Liver (tissue), 8 donors: ENCODE measurements at regions not wholly inside any gene's neighbourhood (a gene's known extent, or its start where the extent isn't known, plus 50 kb on each side); places are given as distances from the start of the nearest gene placed in this dataset.

Source experiments
- DNase-seq: peaks from one replicate; pipeline ENCODE4 v3.0.0-alpha.2; 2017; ENCODE audit warnings: low spot score
- H3K27ac ChIP-seq, 2 donors: one replicate each; pipeline ENCODE4 v1.7.0; 2013; ENCODE audit warnings: inconsistent platforms in 2 of 2, low read length in 2 of 2, control low read depth in 1 of 2, low read depth in 1 of 2, mild to moderate bottlenecking in 1 of 2
- H3K27me3 ChIP-seq, 4 donors: one replicate each; pipeline versions ENCODE4 v1.6.1 to v1.7.0; 2013; ENCODE audit warnings: low read length in 3 of 4, inconsistent platforms in 1 of 4, mild to moderate bottlenecking in 1 of 4, moderate library complexity in 1 of 4; ENCODE audit not compliant: control insufficient read depth in 4 of 4, insufficient read depth in 4 of 4
- H3K36me3 ChIP-seq, 4 donors: one replicate each; pipeline versions ENCODE4 v1.6.1 to v1.7.0; 2013; ENCODE audit warnings: low read length in 3 of 4, mild to moderate bottlenecking in 3 of 4, low read depth in 1 of 4, moderate library complexity in 1 of 4; ENCODE audit not compliant: control insufficient read depth in 4 of 4, insufficient read depth in 3 of 4
- H3K4me1 ChIP-seq, 4 donors: one replicate each; pipeline versions ENCODE4 v1.6.1 to v1.7.0; 2013; ENCODE audit warnings: low read length in 3 of 4, mild to moderate bottlenecking in 3 of 4, moderate library complexity in 1 of 4; ENCODE audit not compliant: control insufficient read depth in 4 of 4, insufficient read depth in 4 of 4
- H3K4me3 ChIP-seq, 3 donors: one replicate each; pipeline versions ENCODE4 v1.6.1 to v1.7.0; 2013; ENCODE audit warnings: low read length in 3 of 3, control low read depth in 1 of 3, low read depth in 1 of 3, mild to moderate bottlenecking in 1 of 3
- H3K9ac ChIP-seq, 2 donors: one replicate each; pipeline ENCODE4 v1.7.0; 2013; ENCODE audit warnings: low read length in 2 of 2, mild to moderate bottlenecking in 2 of 2, moderate library complexity in 2 of 2, control low read depth in 1 of 2, low read depth in 1 of 2
- H3K9me3 ChIP-seq, 4 donors: one replicate each; pipeline versions ENCODE4 v1.6.1 to v1.7.0; 2013; ENCODE audit warnings: low read length in 3 of 4; ENCODE audit not compliant: control insufficient read depth in 4 of 4
- ATF3 ChIP-seq: IDR thresholded peaks from 2 replicates; pipeline ENCODE4 v1.6.1; 2016; ENCODE audit warnings: antibody characterized with exemption
- CTCF ChIP-seq: fragments of 150-350 bp; IDR thresholded peaks from 2 replicates; pipeline ENCODE4 v1.5.1; 2017; ENCODE audit warnings: improper control_type of control experiment, low read depth, low read length; ENCODE audit not compliant: missing input control
- EGR1 ChIP-seq, 2 donors: IDR thresholded peaks; 2 replicates each; pipeline ENCODE4 v1.6.1; 2016 to 2018; ENCODE audit warnings: antibody characterized with exemption in 2 of 2, low read depth in 2 of 2
- FOXA1 ChIP-seq: IDR thresholded peaks from 2 replicates; pipeline ENCODE4 v1.6.1; 2016; ENCODE audit warnings: antibody characterized with exemption
- FOXA2 ChIP-seq: IDR thresholded peaks from 2 replicates; pipeline ENCODE4 v1.6.1; 2016; ENCODE audit warnings: antibody characterized with exemption
- HNF4G ChIP-seq: IDR thresholded peaks from 2 replicates; pipeline ENCODE4 v1.6.1; 2016; ENCODE audit warnings: antibody characterized with exemption
- JUND ChIP-seq, 2 donors: IDR thresholded peaks; 2 replicates each; pipeline ENCODE4 v1.6.1; 2016; ENCODE audit warnings: antibody characterized with exemption in 2 of 2
- MAX ChIP-seq: IDR thresholded peaks from 2 replicates; pipeline ENCODE4 v1.6.1; 2016; ENCODE audit warnings: antibody characterized with exemption
- NR2F2 ChIP-seq: IDR thresholded peaks from 2 replicates; pipeline ENCODE4 v1.6.1; 2016; ENCODE audit warnings: antibody characterized with exemption
- RAD21 ChIP-seq, 2 donors: IDR thresholded peaks; 2 replicates each; pipeline ENCODE4 v1.6.1; 2016; ENCODE audit warnings: antibody characterized with exemption in 2 of 2, mild to moderate bottlenecking in 2 of 2
- REST ChIP-seq: IDR thresholded peaks from 2 replicates; pipeline ENCODE4 v1.6.1; 2016; ENCODE audit warnings: antibody characterized with exemption, mild to moderate bottlenecking
- RXRA ChIP-seq, 2 donors: IDR thresholded peaks; 2 replicates each; pipeline ENCODE4 v1.6.1; 2017 to 2018; ENCODE audit warnings: antibody characterized with exemption in 2 of 2, mild to moderate bottlenecking in 1 of 2
- SP1 ChIP-seq: IDR thresholded peaks from 2 replicates; pipeline ENCODE4 v1.6.1; 2018; ENCODE audit warnings: antibody characterized with exemption, mild to moderate bottlenecking
- TAF1 ChIP-seq: conservative IDR thresholded peaks from 2 replicates; pipeline ENCODE4 v1.6.1; 2016; ENCODE audit warnings: antibody characterized with exemption, mild to moderate bottlenecking
- ZBTB33 ChIP-seq: IDR thresholded peaks from 2 replicates; pipeline ENCODE4 v1.6.1; 2016; ENCODE audit warnings: antibody characterized with exemption
- WGBS: extraction: QIAGEN DNeasy Blood & Tissue Kit; methylation state at CpG from one replicate; pipeline ENCODE4 v1.1.7; 2013; 5-methylcytosine and 5-hydroxymethylcytosine counted together
- donor health status: healthy.
- donor health status: healthy.
- donor health status: healthy.
- donor health status: healthy.
- donor health status: healthy.

- no peak for DNase-seq
- Histone ChIP-seq H3K4me3 (no peak overlapping the region), H3K9ac (no peak overlapping the region), H3K27me3 (peaks cover 0 to 2% (median 0%) of the 10 kb centered on the region in 4 donors), H3K27ac (no peak overlapping the region), H3K4me1 (peaks cover 0 to 4% (median 3%) of the 10 kb centered on the region in 4 donors), H3K9me3 (no peaks in the 10 kb centered on the region), H3K36me3 (no peaks in the 10 kb centered on the region)
- 50% methylated on average over 5 of the region's 5 CpGs for WGBS
- no peak for TF ChIP-seq CTCF
- no peak for TF ChIP-seq REST
- TF ChIP-seq EGR1 (IDR thresholded peaks at IDR 0.05; ENCODE audit: low read depth in 2 of 2) = no peak
- TF ChIP-seq ATF3 = no peak
- TF ChIP-seq MAX = no peak
- TF ChIP-seq JUND (IDR thresholded peaks at IDR 0.05) = no peak
- TF ChIP-seq SP1 = no peak
- no peak for TF ChIP-seq TAF1
- no peak for TF ChIP-seq RXRA (IDR thresholded peaks at IDR 0.05)
- no peak for TF ChIP-seq FOXA2
- no peak for TF ChIP-seq ZBTB33
Observed at GRCh38 chr20:41769592-41770018, 151.4 kb upstream of the CHD6 start.

GRCh38 chr20:41750137-41750536, 132.0 kb upstream of the CHD6 start:
- H3K4me1 ChIP-seq = no peaks in the 10 kb centered on the region
- WGBS = 72% methylated on average over 5 of the region's 5 CpGs
- TF ChIP-seq REST = no peak
- TF ChIP-seq RAD21 (IDR thresholded peaks at IDR 0.05) = no peak
- TF ChIP-seq MAX = no peak
- TF ChIP-seq JUND (IDR thresholded peaks at IDR 0.05) = no peak
- no peak for TF ChIP-seq CTCF
- no peak for TF ChIP-seq HNF4G
- no peak for TF ChIP-seq FOXA1
- TF ChIP-seq ATF3 = no peak
- TF ChIP-seq FOXA2 = no peak
- no peak for TF ChIP-seq NR2F2

More at GRCh38 chr20:41750137-41750536, 132.0 kb upstream of the CHD6 start:
- H3K9me3 ChIP-seq = no peaks in the 10 kb centered on the region
- no peak for DNase-seq
- H3K4me3 ChIP-seq = no peak overlapping the region
- H3K9ac ChIP-seq = no peak overlapping the region
- H3K27me3 ChIP-seq = peaks cover 0 to 5% (median 0%) of the 10 kb centered on the region in 4 donors
- H3K27ac ChIP-seq = no peak overlapping the region
- no peaks in the 10 kb centered on the region for H3K36me3 ChIP-seq
